Neural progenitor cell (in vitro differentiated cells): ENCODE measurements at regions not wholly inside any gene's neighbourhood (a gene's known extent, or its start where the extent isn't known, plus 50 kb on each side); places are given as distances from the start of the nearest gene placed in this dataset.

Source experiments
- CTCF ChIP-seq: fragments of 200-600 bp; sonication (generic); IDR thresholded peaks from 2 replicates; pipeline ENCODE4 v1.5.1; 2017; ENCODE audit warnings: antibody characterized with exemption, mild to moderate bottlenecking
- EZH2 ChIP-seq: fragments of 200-600 bp; sonication (generic); IDR thresholded peaks from 2 replicates; pipeline ENCODE4 v1.6.1; 2017; ENCODE audit warnings: antibody characterized with exemption, mild to moderate bottlenecking, moderate library complexity
- EZH2phosphoT487 ChIP-seq: fragments of 200-600 bp; sonication (generic); IDR thresholded peaks from 2 replicates; pipeline ENCODE4 v1.6.1; 2017; ENCODE audit warnings: antibody characterized with exemption

- no peak for TF ChIP-seq CTCF
- no peak for TF ChIP-seq EZH2
- TF ChIP-seq EZH2phosphoT487, result no peak
Observed at GRCh38 chr2:234830853-234831252, 121.0 kb upstream of the SH3BP4 start.
